Cerebellar cortex (tissue), 1 donor: ENCODE measurements at regions not wholly inside any gene's neighbourhood (a gene's known extent, or its start where the extent isn't known, plus 50 kb on each side); places are given as distances from the start of the nearest gene placed in this dataset.
"Not testable (repeated sequence)": the region's sequence is repeated elsewhere in the genome, so short reads cannot be mapped to it uniquely, and the experiment has no call there.

Experiments
- DNase-seq: peaks from one replicate; pipeline ENCODE4 v3.0.0-alpha.2; 2015; ENCODE audit warnings: low spot score

GRCh38 chr1:115453666-115454065, 115.6 kb upstream of the NGF start:
- no peak for DNase-seq

GRCh38 chr1:115452600-115453329, 114.7 kb upstream of the NGF start:
- DNase-seq, result no peak

DNA sequence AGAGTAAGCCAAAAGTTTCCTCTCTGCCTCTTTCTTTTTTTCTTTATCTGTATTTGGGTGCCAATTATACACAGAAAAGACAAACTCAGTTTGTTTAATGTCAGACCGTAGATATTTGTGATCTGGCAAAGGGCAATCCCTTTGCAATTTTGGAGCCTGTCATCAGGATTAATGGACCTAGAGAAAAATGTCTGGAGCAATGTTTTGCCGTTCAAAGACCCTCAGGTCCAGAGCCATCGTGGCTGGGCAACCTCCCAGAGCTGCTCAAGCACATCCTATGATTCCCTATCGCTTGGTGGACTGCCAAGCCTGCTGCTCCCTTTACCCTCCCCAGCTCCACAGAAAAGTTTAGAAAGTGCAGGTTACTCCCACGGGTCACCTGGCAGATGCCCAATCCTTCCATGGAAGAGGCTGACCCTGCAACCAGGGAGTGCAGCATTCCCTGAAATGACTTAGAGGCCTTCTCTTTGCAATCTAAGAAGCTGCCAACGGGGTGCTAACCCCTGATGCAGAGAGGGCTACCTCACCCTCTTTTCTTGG, 112.5 kb upstream of the NGF start:
- no peak for DNase-seq

- DNase-seq, result no peak
These were observed 110.4 kb upstream of the NGF start for GRCh38 chr1:115448282-115449044.

- no peak for DNase-seq
These were observed 109.6 kb upstream of the NGF start for GRCh38 chr1:115447672-115448071.

DNA sequence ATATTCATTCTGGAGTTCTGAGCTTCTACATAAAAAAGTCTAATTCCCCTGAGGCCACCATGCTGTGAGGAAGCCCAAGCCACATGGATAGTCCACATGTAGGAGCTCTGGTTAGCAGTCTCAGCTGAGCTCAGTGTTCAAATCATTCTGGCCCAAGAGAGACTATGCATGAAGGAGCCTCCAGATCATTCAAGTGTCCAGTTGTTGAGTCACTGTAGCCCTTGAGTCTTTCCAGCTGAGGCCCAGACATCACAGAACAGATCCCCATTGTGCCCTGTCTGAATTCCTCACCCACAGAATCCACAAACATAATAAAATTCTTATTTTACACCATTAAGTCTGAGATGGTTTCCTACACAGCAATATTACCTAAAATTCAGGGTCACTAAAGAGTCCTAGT, 107.0 kb upstream of the NGF start:
- DNase-seq, result no peak

GRCh38 chr1:115440733-115441132, 102.7 kb upstream of the NGF start:
- no peak for DNase-seq

DNA sequence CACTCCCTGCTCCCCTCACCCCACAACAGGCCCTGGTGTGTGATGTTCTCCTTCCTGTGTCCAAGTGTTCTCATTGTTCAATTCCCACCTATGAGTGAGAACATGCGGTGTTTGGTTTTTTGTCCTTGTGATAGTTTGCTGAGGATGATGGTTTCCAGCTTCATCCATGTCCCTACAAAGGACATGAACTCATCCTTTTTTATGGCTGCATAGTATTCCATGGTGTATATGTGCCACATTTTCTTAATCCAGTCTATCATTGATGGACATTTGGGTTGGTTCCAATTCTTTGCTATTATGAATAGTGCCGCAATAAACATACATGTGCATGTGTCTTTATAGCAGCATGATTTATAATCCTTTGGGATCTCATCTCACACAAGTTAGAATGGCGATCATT, 101.5 kb upstream of the NGF start:
- DNase-seq, result not testable (repeated sequence)

GRCh38 chr1:115437196-115437595, 99.1 kb upstream of the NGF start:
- DNase-seq, result no peak

DNA sequence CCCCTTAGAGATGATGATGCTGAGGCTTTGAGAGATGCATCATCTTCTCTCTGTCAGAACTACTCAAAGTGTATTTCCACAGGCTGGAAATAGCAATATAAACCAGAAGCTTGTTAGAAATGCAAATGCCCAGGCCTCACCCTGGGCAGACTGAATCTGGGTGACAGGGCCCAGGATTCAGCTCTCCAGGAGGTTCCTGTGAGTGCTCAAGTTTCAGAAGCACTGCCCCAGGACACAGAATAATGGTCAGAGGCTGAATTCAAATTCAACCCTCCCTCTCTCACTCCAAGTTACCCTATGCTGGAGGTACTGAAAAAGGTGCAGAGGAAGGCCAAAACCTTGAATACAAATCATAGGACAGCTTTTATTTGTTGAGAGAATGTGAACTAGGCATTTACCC, 98.5 kb upstream of the NGF start:
- DNase-seq, result no peak

DNA sequence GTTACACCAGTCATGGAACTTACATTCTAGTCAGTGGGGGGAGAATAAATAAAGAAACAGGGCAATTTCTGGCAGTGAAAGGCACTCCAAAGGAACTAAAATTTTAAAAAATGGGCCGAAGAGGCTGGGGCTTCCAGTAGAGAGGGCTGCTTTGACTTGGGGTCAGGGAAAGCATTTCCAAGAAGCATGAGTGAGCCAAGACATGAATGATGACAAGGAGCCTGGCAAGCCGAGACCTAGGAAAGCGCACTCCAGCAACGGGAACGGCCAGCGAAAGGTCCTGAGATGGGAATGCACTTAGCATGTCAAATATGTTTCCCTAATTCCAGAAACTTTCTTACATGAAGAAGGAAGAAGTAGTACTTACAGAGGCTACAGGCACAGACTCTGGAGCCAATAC, 95.4 kb upstream of the NGF start:
- DNase-seq, result no peak

GRCh38 chr1:115432061-115432460, 94.0 kb upstream of the NGF start:
- no peak for DNase-seq

GRCh38 chr1:115430441-115431158, 92.6 kb upstream of the NGF start:
- no peak for DNase-seq

GRCh38 chr1:115429884-115430283, 91.8 kb upstream of the NGF start:
- no peak for DNase-seq

- DNase-seq, result no peak
These were observed 91.2 kb upstream of the NGF start for GRCh38 chr1:115429241-115429640.

- no peak for DNase-seq
These were observed 90.6 kb upstream of the NGF start for GRCh38 chr1:115428676-115429075.

GRCh38 chr1:115428256-115428655, 90.2 kb upstream of the NGF start:
- DNase-seq, result no peak

- no peak for DNase-seq
These were observed 88.9 kb upstream of the NGF start for GRCh38 chr1:115426956-115427355.

DNA sequence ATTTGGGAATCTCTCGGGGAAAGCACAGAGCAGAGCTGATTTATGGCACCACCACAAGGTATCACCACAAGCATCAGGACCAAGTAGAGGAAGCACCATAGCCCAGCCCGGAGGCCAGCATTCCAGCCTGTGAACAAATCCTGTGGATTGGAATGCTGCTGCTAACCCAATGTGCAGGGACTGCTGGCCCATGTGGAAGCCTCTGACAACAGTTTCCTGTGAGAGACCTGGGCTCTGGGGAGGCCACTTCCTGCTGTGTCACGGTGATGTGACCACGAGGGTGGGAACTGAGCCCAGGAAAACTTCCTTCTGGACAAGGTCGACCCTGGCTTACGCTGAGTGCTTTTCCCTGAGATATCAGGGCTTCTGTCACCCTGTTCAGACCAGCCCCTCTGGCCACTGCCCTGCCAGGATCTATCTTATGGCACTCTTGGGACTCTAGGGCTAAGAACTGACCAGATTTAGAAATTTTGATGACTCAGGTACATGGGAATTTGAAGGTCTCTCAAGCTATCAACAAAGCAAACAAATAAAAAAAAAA, 88.3 kb upstream of the NGF start:
- DNase-seq, result no peak

DNA sequence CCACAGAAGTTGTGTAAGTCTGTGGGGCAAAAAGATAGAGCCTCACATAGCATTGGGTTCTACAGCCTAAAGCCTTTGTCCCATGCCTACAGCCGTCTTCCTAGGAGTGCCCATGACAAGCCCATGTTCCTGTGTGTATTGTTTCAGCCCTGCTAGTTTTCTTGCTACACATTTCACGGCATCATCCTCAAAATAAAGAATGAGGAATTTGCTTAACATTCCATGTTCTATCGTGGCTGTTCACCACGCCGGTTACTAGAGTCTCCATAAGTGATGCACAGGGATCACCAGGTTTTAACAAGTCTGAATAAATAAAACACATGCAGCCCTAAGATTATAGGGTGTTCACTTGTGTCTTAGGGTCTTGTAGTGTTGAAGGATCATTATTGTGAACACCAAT, 87.4 kb upstream of the NGF start:
- DNase-seq, result no peak

DNA sequence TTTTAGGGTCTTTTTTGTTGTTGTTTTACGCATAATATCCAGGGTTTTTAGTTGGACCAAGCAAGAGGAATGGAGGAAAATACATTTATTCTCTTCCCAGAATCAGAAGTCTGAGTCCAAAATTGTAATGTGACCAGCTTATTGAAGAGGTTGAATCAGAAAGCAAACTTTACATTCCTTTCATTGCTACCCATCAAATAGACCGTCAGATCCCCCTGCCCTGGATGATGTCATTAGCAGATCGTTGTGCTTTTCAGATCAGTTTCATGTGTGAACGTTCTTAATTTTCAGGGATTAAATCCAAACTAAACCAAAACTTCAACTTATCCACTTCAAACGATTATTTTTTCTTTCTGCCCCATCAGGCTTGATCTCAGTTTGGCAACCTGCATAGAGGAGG, 85.7 kb upstream of the NGF start:
- no peak for DNase-seq

DNA sequence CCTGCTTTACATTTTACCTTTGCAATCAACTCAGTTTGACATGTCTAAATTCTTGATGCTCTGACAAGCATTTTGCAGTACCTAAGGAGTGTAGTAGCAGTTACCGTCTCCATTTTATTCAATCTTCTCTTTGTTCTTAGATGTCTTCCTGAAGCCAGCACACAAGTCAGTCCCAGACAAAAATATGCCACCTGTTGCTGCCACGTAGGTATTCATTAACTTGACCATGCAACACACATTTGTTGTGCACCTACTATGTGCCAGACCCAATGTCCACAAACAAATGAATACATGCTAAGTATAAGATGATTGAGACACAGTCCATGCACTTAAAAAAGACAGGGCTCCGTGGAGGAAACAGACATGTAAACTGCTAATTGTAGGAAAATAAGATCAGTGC, 81.5 kb upstream of the NGF start:
- DNase-seq, result no peak

DNA sequence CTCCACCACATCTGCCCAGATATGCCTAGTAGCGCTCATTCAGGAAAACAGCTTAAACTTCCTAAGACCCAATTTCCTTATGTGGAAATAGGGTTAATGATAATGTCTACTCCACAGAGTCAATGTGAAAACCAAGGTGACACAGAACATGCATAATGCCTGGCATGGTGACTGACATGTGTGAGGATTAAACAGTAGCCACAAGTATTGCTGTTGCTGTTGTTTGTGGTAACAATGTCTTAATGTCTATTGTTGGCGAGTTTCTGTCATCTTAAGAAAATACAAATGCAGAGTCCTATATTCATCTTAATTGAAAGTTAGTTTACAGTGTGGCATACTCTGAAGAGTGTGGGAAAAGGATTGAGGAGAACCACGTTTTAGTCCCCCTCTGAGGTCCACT, 75.6 kb upstream of the NGF start:
- DNase-seq, result no peak
